ENCODE measurements at regions not wholly inside any gene's neighbourhood (a gene's known extent, or its start where the extent isn't known, plus 50 kb on each side); places are given as distances from the start of the nearest gene placed in this dataset.

DNA sequence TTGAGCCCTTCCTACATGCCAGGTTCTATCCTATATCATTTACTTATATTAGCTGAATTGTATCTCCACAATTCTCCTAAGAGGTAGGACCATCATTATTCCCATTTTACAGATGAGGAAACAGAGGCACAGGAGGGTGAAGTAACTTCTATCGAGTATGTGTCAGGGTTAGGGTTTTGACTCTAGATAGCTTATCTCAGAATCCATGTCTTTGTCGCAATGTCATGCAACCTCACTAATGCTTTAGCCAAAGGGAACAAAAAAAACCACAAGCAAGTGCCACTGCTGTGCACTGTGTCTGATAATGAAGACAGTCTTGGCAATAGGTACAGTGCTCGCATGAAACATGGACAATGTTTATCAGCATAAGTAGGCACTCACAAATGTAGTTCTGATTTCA, 95.4 kb upstream of the CLDN14 start:
- H3K9me2 ChIP-seq (replicated peaks; ENCODE audit: insufficient read depth, low read length) = no peaks in the 10 kb centered on the region
- no peak overlapping the region for H3K27ac ChIP-seq (ENCODE audit: low read length)
- no peak overlapping the region for H3K4me3 ChIP-seq (ENCODE audit: low read length)
- H3K27me3 ChIP-seq (ENCODE audit: low read length) = no peaks in the 10 kb centered on the region; the same call in 1 of the 2 replicates
- DNase-seq = no peak
- H3K9me3 ChIP-seq (ENCODE audit: low read length) = no peaks in the 10 kb centered on the region
- no peaks in the 10 kb centered on the region for H3K79me2 ChIP-seq (ENCODE audit: low read length)
- no peak overlapping the region for H3K9ac ChIP-seq (ENCODE audit: low read length)
- H3K4me1 ChIP-seq (ENCODE audit: low read length) = no peaks in the 10 kb centered on the region
- H3K4me2 ChIP-seq (ENCODE audit: low read depth, low read length, poor library complexity, severe bottlenecking) = no peak overlapping the region
- no peaks in the 10 kb centered on the region for H3K36me3 ChIP-seq (ENCODE audit: insufficient read depth, low read length)
- H2AFZ ChIP-seq (ENCODE audit: low read length) = no peak overlapping the region
- H4K20me1 ChIP-seq (ENCODE audit: insufficient read depth, low read depth, low read length) = no peaks in the 10 kb centered on the region

GRCh38 chr21:36576441-36576840, 96.5 kb upstream of the CLDN14 start:
- no peak overlapping the region for H3K4me3 ChIP-seq (ENCODE audit: low read length)
- DNase-seq = no peak
- no peaks in the 10 kb centered on the region for H3K79me2 ChIP-seq (ENCODE audit: low read length)
- no peak overlapping the region for H3K4me2 ChIP-seq (ENCODE audit: low read depth, low read length, poor library complexity, severe bottlenecking)
- no peaks in the 10 kb centered on the region; the same call in 1 of the 2 replicates for H3K27me3 ChIP-seq (ENCODE audit: low read length)
- H3K9me3 ChIP-seq (ENCODE audit: low read length) = no peaks in the 10 kb centered on the region
- no peak overlapping the region for H3K9ac ChIP-seq (ENCODE audit: low read length)
- H3K9me2 ChIP-seq (replicated peaks; ENCODE audit: insufficient read depth, low read length) = no peaks in the 10 kb centered on the region
- no peak overlapping the region for H3K27ac ChIP-seq (ENCODE audit: low read length)
- no peak overlapping the region for H2AFZ ChIP-seq (ENCODE audit: low read length)
- H3K4me1 ChIP-seq (ENCODE audit: low read length) = no peaks in the 10 kb centered on the region
- H4K20me1 ChIP-seq (ENCODE audit: insufficient read depth, low read depth, low read length) = no peaks in the 10 kb centered on the region
- H3K36me3 ChIP-seq (ENCODE audit: insufficient read depth, low read length) = no peaks in the 10 kb centered on the region

- Histone ChIP-seq H3K9me2 (replicated peaks; ENCODE audit: insufficient read depth, low read length) (no peaks in the 10 kb centered on the region), H4K20me1 (ENCODE audit: insufficient read depth, low read depth, low read length) (no peaks in the 10 kb centered on the region), H3K36me3 (ENCODE audit: insufficient read depth, low read length) (no peaks in the 10 kb centered on the region), H2AFZ (ENCODE audit: low read length) (no peak overlapping the region), H3K79me2 (ENCODE audit: low read length) (no peaks in the 10 kb centered on the region), H3K4me1 (ENCODE audit: low read length) (no peaks in the 10 kb centered on the region), H3K27me3 (ENCODE audit: low read length) (no peaks in the 10 kb centered on the region; the same call in 1 of the 2 replicates), H3K9ac (ENCODE audit: low read length) (no peak overlapping the region), H3K9me3 (ENCODE audit: low read length) (no peaks in the 10 kb centered on the region), H3K4me2 (ENCODE audit: low read depth, low read length, poor library complexity, severe bottlenecking) (no peak overlapping the region), H3K27ac (ENCODE audit: low read length) (no peak overlapping the region), H3K4me3 (ENCODE audit: low read length) (no peak overlapping the region)
- no peak for DNase-seq
Observed at GRCh38 chr21:36579898-36580297, 100.0 kb upstream of the CLDN14 start.

GRCh38 chr21:36582271-36582670, 102.3 kb upstream of the CLDN14 start:
- no peaks in the 10 kb centered on the region for H3K9me2 ChIP-seq (replicated peaks; ENCODE audit: insufficient read depth, low read length)
- H3K4me2 ChIP-seq (ENCODE audit: low read depth, low read length, poor library complexity, severe bottlenecking) = no peak overlapping the region
- no peaks in the 10 kb centered on the region for H3K9me3 ChIP-seq (ENCODE audit: low read length)
- H3K4me3 ChIP-seq (ENCODE audit: low read length) = no peak overlapping the region
- no peak overlapping the region for H3K27ac ChIP-seq (ENCODE audit: low read length)
- H4K20me1 ChIP-seq (ENCODE audit: insufficient read depth, low read depth, low read length) = no peaks in the 10 kb centered on the region
- no peaks in the 10 kb centered on the region for H3K4me1 ChIP-seq (ENCODE audit: low read length)
- no peaks in the 10 kb centered on the region; the same call in 1 of the 2 replicates for H3K27me3 ChIP-seq (ENCODE audit: low read length)
- DNase-seq = no peak
- H3K9ac ChIP-seq (ENCODE audit: low read length) = no peak overlapping the region
- H3K36me3 ChIP-seq (ENCODE audit: insufficient read depth, low read length) = no peaks in the 10 kb centered on the region
- H2AFZ ChIP-seq (ENCODE audit: low read length) = no peak overlapping the region
- H3K79me2 ChIP-seq (ENCODE audit: low read length) = no peaks in the 10 kb centered on the region

DNA sequence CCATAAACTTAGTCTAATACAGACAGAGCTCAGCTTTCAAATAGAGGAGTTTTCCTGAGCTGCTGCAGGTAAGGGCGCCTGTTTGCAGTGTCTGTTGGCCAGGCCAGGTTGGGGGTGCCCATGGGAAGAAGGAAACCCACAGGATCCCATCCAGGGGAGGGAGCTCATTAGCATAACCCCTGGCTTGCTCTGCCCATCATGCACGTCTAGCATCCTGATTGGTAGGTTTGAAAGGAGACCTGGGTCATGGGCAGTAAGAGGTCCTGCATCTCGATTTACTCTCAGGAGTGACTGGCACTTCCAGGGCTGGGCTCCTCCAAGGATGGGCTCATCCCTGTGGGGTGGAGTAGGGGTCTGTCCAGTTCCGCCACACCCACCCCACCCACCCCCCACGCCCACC, 103.7 kb upstream of the CLDN14 start:
- no peaks in the 10 kb centered on the region for H3K79me2 ChIP-seq (ENCODE audit: low read length)
- no peaks in the 10 kb centered on the region for H3K4me1 ChIP-seq (ENCODE audit: low read length)
- H3K9ac ChIP-seq (ENCODE audit: low read length) = no peak overlapping the region
- H4K20me1 ChIP-seq (ENCODE audit: insufficient read depth, low read depth, low read length) = no peaks in the 10 kb centered on the region
- H3K36me3 ChIP-seq (ENCODE audit: insufficient read depth, low read length) = no peaks in the 10 kb centered on the region
- no peaks in the 10 kb centered on the region for H3K27me3 ChIP-seq (ENCODE audit: low read length)
- no peak overlapping the region for H2AFZ ChIP-seq (ENCODE audit: low read length)
- H3K9me3 ChIP-seq (ENCODE audit: low read length) = no peaks in the 10 kb centered on the region
- no peak overlapping the region for H3K4me2 ChIP-seq (ENCODE audit: low read depth, low read length, poor library complexity, severe bottlenecking)
- no peak overlapping the region for H3K27ac ChIP-seq (ENCODE audit: low read length)
- no peaks in the 10 kb centered on the region for H3K9me2 ChIP-seq (replicated peaks; ENCODE audit: insufficient read depth, low read length)
- DNase-seq = no peak
- H3K4me3 ChIP-seq (ENCODE audit: low read length) = no peak overlapping the region

DNA sequence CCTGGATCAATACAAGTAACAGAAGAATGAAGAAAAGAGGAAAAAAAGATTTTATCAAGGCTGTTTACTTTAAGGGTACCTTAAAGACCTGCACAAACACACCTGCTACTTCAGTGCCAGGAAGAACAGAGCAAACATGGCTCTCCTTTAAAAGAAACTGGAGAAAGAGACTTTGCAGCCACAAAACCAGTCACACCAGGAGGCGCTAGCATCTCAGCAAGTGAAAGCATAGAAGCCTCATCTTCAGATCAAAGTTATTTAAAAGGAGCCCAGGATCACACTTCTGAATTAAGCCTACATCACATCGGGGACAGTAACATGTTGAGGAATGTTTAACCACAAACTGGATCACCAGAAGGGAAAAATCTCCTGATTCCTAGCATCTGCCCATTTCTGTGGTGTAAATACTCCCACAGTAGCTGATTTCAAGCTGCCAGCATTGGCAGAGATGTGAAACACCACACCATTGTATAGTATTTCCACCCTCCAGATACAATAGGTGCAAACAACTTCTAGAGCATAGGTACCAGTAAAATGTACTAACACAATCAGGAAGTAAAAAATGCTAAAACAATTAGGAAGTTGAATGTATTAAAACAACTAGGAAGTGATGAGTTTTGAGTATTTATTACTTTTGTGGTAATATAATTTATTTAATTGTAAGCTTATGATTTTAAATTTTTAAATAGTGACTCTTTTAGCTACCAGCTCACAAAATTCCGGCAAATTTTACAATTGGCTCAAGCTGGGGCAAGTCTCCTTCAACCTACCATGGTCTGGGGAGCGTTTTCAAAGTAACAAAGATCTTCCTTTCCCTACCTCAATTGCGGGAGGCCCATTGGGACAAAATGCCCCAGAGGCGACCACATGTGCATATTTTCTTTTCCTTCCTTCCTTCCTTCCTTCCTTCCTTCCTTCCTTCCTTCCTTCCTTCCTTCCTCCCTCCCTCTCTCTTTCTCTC, 105.3 kb upstream of the CLDN14 start:
- Histone ChIP-seq H3K27me3 (ENCODE audit: low read length) (no peaks in the 10 kb centered on the region), H2AFZ (ENCODE audit: low read length) (no peak overlapping the region), H3K36me3 (ENCODE audit: insufficient read depth, low read length) (no peaks in the 10 kb centered on the region), H4K20me1 (ENCODE audit: insufficient read depth, low read depth, low read length) (0 out of 2 replicates have a peak, but pooled peaks cover 3% of the 10 kb centered on the region), H3K4me1 (ENCODE audit: low read length) (no peaks in the 10 kb centered on the region), H3K4me2 (ENCODE audit: low read depth, low read length, poor library complexity, severe bottlenecking) (no peak overlapping the region), H3K4me3 (ENCODE audit: low read length) (no peak overlapping the region), H3K27ac (ENCODE audit: low read length) (no peak overlapping the region), H3K9ac (ENCODE audit: low read length) (no peak overlapping the region), H3K79me2 (ENCODE audit: low read length) (no peaks in the 10 kb centered on the region), H3K9me2 (replicated peaks; ENCODE audit: insufficient read depth, low read length) (no peaks in the 10 kb centered on the region), H3K9me3 (ENCODE audit: low read length) (no peaks in the 10 kb centered on the region)
- peak; percentile 62 for DNase-seq

DNA sequence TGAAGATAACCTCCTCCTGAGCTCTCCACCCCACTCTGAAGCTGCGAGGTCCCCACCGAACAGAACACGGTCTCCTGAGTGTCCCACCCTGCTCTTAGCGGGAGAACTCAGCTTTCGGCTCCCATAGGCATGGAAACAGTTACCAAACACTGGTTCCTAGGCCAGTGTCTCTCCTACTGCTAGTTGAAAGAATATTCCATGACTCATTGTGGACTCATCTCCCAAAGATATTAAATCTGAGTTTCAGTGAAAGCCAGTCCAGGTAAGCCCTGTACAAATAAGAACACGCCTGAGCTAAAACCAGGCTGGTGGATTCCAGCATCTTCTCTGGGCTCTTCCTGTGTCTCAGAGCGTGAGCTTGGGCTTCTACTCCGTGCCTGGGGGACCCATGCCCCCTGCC, 107.5 kb upstream of the CLDN14 start:
- no peak overlapping the region for H3K9ac ChIP-seq (ENCODE audit: low read length)
- H4K20me1 ChIP-seq (ENCODE audit: insufficient read depth, low read depth, low read length) = 0 out of 2 replicates have a peak, but pooled peaks cover 3% of the 10 kb centered on the region
- no peaks in the 10 kb centered on the region for H3K36me3 ChIP-seq (ENCODE audit: insufficient read depth, low read length)
- H3K27ac ChIP-seq (ENCODE audit: low read length) = no peak overlapping the region
- no peak overlapping the region for H3K4me3 ChIP-seq (ENCODE audit: low read length)
- DNase-seq = no peak
- no peaks in the 10 kb centered on the region for H3K27me3 ChIP-seq (ENCODE audit: low read length)
- H3K4me2 ChIP-seq (ENCODE audit: low read depth, low read length, poor library complexity, severe bottlenecking) = no peak overlapping the region
- no peaks in the 10 kb centered on the region for H3K4me1 ChIP-seq (ENCODE audit: low read length)
- H3K9me3 ChIP-seq (ENCODE audit: low read length) = no peaks in the 10 kb centered on the region
- no peak overlapping the region for H2AFZ ChIP-seq (ENCODE audit: low read length)
- no peaks in the 10 kb centered on the region for H3K79me2 ChIP-seq (ENCODE audit: low read length)
- no peaks in the 10 kb centered on the region for H3K9me2 ChIP-seq (replicated peaks; ENCODE audit: insufficient read depth, low read length)

DNA sequence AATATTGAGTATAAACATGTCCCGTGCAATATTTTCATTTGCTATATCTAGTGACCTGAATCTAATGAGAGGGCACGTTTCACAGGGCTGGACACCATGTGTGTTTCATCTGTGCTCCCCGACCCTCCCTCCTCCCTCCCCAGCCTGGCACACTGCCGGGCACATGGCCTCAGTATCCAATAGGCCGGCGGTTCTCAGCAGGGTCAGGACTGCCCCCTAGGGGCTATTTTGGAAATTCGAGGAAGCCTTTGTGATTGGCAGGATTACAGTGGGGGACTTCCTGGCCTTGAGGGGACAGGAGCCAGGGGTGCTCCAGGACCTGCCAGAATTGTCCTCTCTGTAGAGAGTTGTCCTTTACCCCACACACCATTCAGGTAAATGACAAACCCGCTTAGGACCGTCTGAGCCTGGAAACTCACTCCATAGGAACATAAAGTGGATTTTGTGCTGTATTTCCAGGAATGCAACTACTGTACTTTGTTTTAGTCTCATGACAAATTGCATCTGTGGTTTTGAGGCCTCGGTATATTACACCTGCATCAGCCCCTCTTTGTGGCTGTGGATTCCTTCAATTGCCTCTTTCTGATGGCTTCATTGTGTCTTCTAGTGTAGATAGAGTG, 109.5 kb upstream of the SIM2 start:
- DNase-seq = peak; percentile 80
- H3K4me2 ChIP-seq (ENCODE audit: low read depth, low read length, poor library complexity, severe bottlenecking) = no peak overlapping the region

More for the DNA sequence above, 109.5 kb upstream of the SIM2 start:
- Histone ChIP-seq H3K9me2 (replicated peaks; ENCODE audit: insufficient read depth, low read length) (no peaks in the 10 kb centered on the region), H3K4me1 (ENCODE audit: low read length) (no peaks in the 10 kb centered on the region), H3K9me3 (ENCODE audit: low read length) (no peaks in the 10 kb centered on the region), H3K27me3 (ENCODE audit: low read length) (no peaks in the 10 kb centered on the region), H3K36me3 (ENCODE audit: insufficient read depth, low read length) (no peaks in the 10 kb centered on the region), H3K27ac (ENCODE audit: low read length) (no peak overlapping the region), H4K20me1 (ENCODE audit: insufficient read depth, low read depth, low read length) (0 out of 2 replicates have a peak, but pooled peaks cover 3% of the 10 kb centered on the region), H3K79me2 (ENCODE audit: low read length) (no peaks in the 10 kb centered on the region), H2AFZ (ENCODE audit: low read length) (no peak overlapping the region), H3K4me3 (ENCODE audit: low read length) (no peak overlapping the region), H3K9ac (ENCODE audit: low read length) (no peak overlapping the region)

All from Karpas-422 (cell line).